Osteoblast (primary cell): ENCODE measurements at regions not wholly inside any gene's neighbourhood (a gene's known extent, or its start where the extent isn't known, plus 50 kb on each side); places are given as distances from the start of the nearest gene placed in this dataset.

Source experiments
- DNase-seq: peaks from one replicate; pipeline ENCODE4 v3.0.0; 2011; ENCODE audit warnings: low spot score, mixed read lengths; ENCODE audit not compliant: insufficient read length; ENCODE audit errors: missing footprints
- H2AFZ ChIP-seq: 2 replicates; pipeline ENCODE4 v1.6.0; 2011; ENCODE audit warnings: mild to moderate bottlenecking, low read length
- H3K27ac ChIP-seq: 2 replicates; pipeline ENCODE4 v1.5.1; 2011; ENCODE audit warnings: mild to moderate bottlenecking, low read depth, low read length, moderate library complexity
- H3K27me3 ChIP-seq: 2 replicates; pipeline ENCODE4 v1.6.0; 2012; ENCODE audit warnings: mild to moderate bottlenecking, control low read depth, inconsistent platforms, low read length, moderate library complexity; ENCODE audit not compliant: insufficient read depth
- H3K36me3 ChIP-seq: 2 replicates; pipeline ENCODE4 v1.5.1; 2011; ENCODE audit warnings: mild to moderate bottlenecking, low read length, control low read depth, moderate library complexity; ENCODE audit not compliant: insufficient read depth
- H3K4me1 ChIP-seq: 2 replicates; pipeline ENCODE4 v1.5.1; 2011; ENCODE audit warnings: mild to moderate bottlenecking, low read length, control low read depth, moderate library complexity; ENCODE audit not compliant: insufficient read depth
- H3K4me2 ChIP-seq: 2 replicates; pipeline ENCODE4 v1.6.0; 2011; ENCODE audit warnings: mild to moderate bottlenecking, low read length; ENCODE audit not compliant: insufficient read depth
- H3K4me3 ChIP-seq: fragments of 200-600 bp; sonication (generic); 3 replicates; pipeline ENCODE4 v1.5.1; 2012; ENCODE audit warnings: mild to moderate bottlenecking, low read length, inconsistent platforms; ENCODE audit not compliant: insufficient read depth
- H3K79me2 ChIP-seq: 2 replicates; pipeline ENCODE4 v1.6.0; 2012; ENCODE audit warnings: mild to moderate bottlenecking, low read length, control low read depth, inconsistent platforms; ENCODE audit not compliant: insufficient read depth
- H3K9me3 ChIP-seq: 2 replicates; pipeline ENCODE4 v1.5.1; 2011; ENCODE audit warnings: low read depth, low read length, control low read depth
- H4K20me1 ChIP-seq: 2 replicates; pipeline ENCODE4 v1.6.0; 2012; ENCODE audit warnings: mild to moderate bottlenecking, low read length, control low read depth; ENCODE audit not compliant: insufficient read depth
- TF ChIP-seq, protein P1 (sequence below): IDR thresholded peaks from 2 replicates; pipeline ENCODE4 v1.5.1; 2011; ENCODE audit warnings: mild to moderate bottlenecking, low read depth, low read length, moderate library complexity; ENCODE audit errors: extremely low read depth

GRCh38 chr2:34306745-34307144 lies 707.6 kb upstream of the FAM98A start:
- no peak for DNase-seq
- Histone ChIP-seq H3K4me2 (no peak overlapping the region), H4K20me1 (no peaks in the 10 kb centered on the region), H3K9me3 (no peaks in the 10 kb centered on the region), H3K79me2 (no peaks in the 10 kb centered on the region), H3K36me3 (no peaks in the 10 kb centered on the region), H3K27me3 (no peaks in the 10 kb centered on the region), H2AFZ (no peak overlapping the region), H3K27ac (no peak overlapping the region), H3K4me1 (no peaks in the 10 kb centered on the region), H3K4me3 (no peak overlapping the region)
- TF ChIP-seq, protein P1, sequence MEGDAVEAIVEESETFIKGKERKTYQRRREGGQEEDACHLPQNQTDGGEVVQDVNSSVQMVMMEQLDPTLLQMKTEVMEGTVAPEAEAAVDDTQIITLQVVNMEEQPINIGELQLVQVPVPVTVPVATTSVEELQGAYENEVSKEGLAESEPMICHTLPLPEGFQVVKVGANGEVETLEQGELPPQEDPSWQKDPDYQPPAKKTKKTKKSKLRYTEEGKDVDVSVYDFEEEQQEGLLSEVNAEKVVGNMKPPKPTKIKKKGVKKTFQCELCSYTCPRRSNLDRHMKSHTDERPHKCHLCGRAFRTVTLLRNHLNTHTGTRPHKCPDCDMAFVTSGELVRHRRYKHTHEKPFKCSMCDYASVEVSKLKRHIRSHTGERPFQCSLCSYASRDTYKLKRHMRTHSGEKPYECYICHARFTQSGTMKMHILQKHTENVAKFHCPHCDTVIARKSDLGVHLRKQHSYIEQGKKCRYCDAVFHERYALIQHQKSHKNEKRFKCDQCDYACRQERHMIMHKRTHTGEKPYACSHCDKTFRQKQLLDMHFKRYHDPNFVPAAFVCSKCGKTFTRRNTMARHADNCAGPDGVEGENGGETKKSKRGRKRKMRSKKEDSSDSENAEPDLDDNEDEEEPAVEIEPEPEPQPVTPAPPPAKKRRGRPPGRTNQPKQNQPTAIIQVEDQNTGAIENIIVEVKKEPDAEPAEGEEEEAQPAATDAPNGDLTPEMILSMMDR: no peak

DNA sequence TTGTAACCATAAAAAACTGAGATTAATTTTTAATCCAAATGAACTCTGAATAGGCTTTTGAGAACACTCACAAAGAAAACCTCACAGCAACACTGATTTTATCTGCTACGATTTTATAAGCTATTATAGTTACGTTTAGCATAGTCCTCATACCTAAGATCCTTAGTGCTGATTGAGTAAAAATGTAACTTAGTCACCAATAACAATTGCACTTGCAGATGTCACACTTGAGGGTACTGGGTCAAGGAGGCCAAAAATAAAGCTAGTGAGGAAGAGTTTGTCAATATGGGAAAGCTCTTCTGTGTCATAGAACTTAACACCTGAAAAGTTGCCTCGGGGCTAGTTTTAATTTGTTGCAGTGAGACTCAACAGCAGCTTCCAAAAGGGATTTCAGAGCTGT lies 706.5 kb upstream of the FAM98A start:
- no peak overlapping the region for H2AFZ ChIP-seq
- H3K27me3 ChIP-seq: no peaks in the 10 kb centered on the region
- no peak for DNase-seq
- TF ChIP-seq, protein P1: no peak
- H3K4me2 ChIP-seq: no peak overlapping the region
- no peak overlapping the region for H3K4me3 ChIP-seq
- H3K79me2 ChIP-seq: no peaks in the 10 kb centered on the region
- no peaks in the 10 kb centered on the region for H4K20me1 ChIP-seq
- no peak overlapping the region for H3K27ac ChIP-seq
- H3K9me3 ChIP-seq: no peaks in the 10 kb centered on the region
- H3K36me3 ChIP-seq: no peaks in the 10 kb centered on the region
- no peaks in the 10 kb centered on the region for H3K4me1 ChIP-seq

- Histone ChIP-seq H3K4me2 (no peak overlapping the region), H3K4me1 (no peaks in the 10 kb centered on the region), H2AFZ (no peak overlapping the region), H3K9me3 (no peaks in the 10 kb centered on the region), H3K36me3 (no peaks in the 10 kb centered on the region), H3K79me2 (no peaks in the 10 kb centered on the region), H3K4me3 (no peak overlapping the region), H3K27me3 (no peaks in the 10 kb centered on the region), H3K27ac (no peak overlapping the region), H4K20me1 (no peaks in the 10 kb centered on the region)
- TF ChIP-seq, protein P1: no peak
- no peak for DNase-seq
Observed at GRCh38 chr2:34294961-34295360, 695.9 kb upstream of the FAM98A start.

GRCh38 chr2:34291076-34291475 lies 692.0 kb upstream of the FAM98A start:
- no peak for DNase-seq
- H3K4me2 ChIP-seq: no peak overlapping the region
- no peaks in the 10 kb centered on the region for H3K79me2 ChIP-seq
- no peak overlapping the region for H2AFZ ChIP-seq
- H3K36me3 ChIP-seq: no peaks in the 10 kb centered on the region
- H3K9me3 ChIP-seq: no peaks in the 10 kb centered on the region
- no peaks in the 10 kb centered on the region for H4K20me1 ChIP-seq
- no peaks in the 10 kb centered on the region for H3K4me1 ChIP-seq
- H3K27ac ChIP-seq: no peak overlapping the region
- TF ChIP-seq, protein P1: no peak
- H3K4me3 ChIP-seq: no peak overlapping the region
- H3K27me3 ChIP-seq: no peaks in the 10 kb centered on the region
